Breast epithelium (tissue), 4 donors: ENCODE measurements at regions not wholly inside any gene's neighbourhood (a gene's known extent, or its start where the extent isn't known, plus 50 kb on each side); places are given as distances from the start of the nearest gene placed in this dataset.

Experiments
- DNase-seq, 2 donors: peaks; one replicate each; pipeline ENCODE4 v3.0.0-alpha.2; 2019; ENCODE audit warnings: low spot score in 2 of 2
- H3K27ac ChIP-seq, 2 donors: fragments of 200-600 bp; sonication (generic) in 1 of 2; one replicate each; pipeline ENCODE4 v1.5.1; 2016 to 2019; ENCODE audit warnings: mild to moderate bottlenecking in 1 of 2
- H3K27me3 ChIP-seq, 2 donors: fragments of 200-600 bp; sonication (generic) in 1 of 2; one replicate each; pipeline versions ENCODE4 v1.5.1 to v1.6.0; 2017 to 2019; ENCODE audit warnings: control low read depth in 1 of 2, mild to moderate bottlenecking in 1 of 2
- H3K36me3 ChIP-seq: fragments of 200-600 bp; one replicate; pipeline ENCODE4 v1.5.1; 2019
- H3K4me1 ChIP-seq, 2 donors: fragments of 200-600 bp; sonication (generic); one replicate each; pipeline ENCODE4 v1.5.1; 2016 to 2019; ENCODE audit warnings: control low read depth in 1 of 2
- H3K4me3 ChIP-seq, 3 donors: fragments of 200-600 bp; sonication (generic); 1 replicate in 2 of 3; 2 replicates in 1 of 3; pipeline ENCODE4 v1.5.1; 2016 to 2019; ENCODE audit warnings: mild to moderate bottlenecking in 3 of 3, moderate library complexity in 2 of 3
- H3K9me3 ChIP-seq, 2 donors: fragments of 200-600 bp; sonication (generic) in 1 of 2; one replicate each; pipeline ENCODE4 v1.5.1; 2016 to 2019; ENCODE audit warnings: control low read depth in 1 of 2
- CTCF ChIP-seq, 3 donors: fragments of 450-650 bp; IDR thresholded peaks; one replicate each; pipeline ENCODE4 v1.5.1; 2016 to 2017; ENCODE audit warnings: antibody characterized with exemption in 3 of 3, mild to moderate bottlenecking in 3 of 3, moderate library complexity in 3 of 3
- POLR2A ChIP-seq: fragments of 450-650 bp; IDR thresholded peaks from one replicate; pipeline ENCODE4 v1.6.1; 2016; ENCODE audit warnings: antibody characterized with exemption, mild to moderate bottlenecking, moderate library complexity
- POLR2AphosphoS5 ChIP-seq, 3 donors: sonication (generic); formaldehyde crosslinking; IDR thresholded peaks; one replicate each; pipeline ENCODE4 v1.6.1; 2017; ENCODE audit warnings: antibody characterized with exemption in 3 of 3
- intact Hi-C: fragments of 100-400 bp; cut with DNase I; formaldehyde crosslinking; loops from one replicate; pipeline ENCODE4 v1.15.1; 2023; ENCODE audit warnings: low total_unique reads

- H3K27me3 ChIP-seq = peaks cover 0 to 4% of the 10 kb centered on the region in 2 donors
- no peaks in the 10 kb centered on the region for H3K9me3 ChIP-seq
- no peak for DNase-seq
- no peak overlapping the region for H3K4me3 ChIP-seq
- H3K4me1 ChIP-seq = no peaks in the 10 kb centered on the region
- no peaks in the 10 kb centered on the region for H3K36me3 ChIP-seq
- intact Hi-C loops = no loop called here
- no peak overlapping the region for H3K27ac ChIP-seq
- TF ChIP-seq CTCF (IDR thresholded peaks at IDR 0.05) (no peak), POLR2AphosphoS5 (IDR thresholded peaks at IDR 0.05) (no peak), POLR2A (no peak)
Measured at GRCh38 chr5:3738919-3739318, 143.3 kb downstream of the IRX1 start.

- Histone ChIP-seq H3K4me3 (no peak overlapping the region), H3K27ac (peak overlapping the region; percentile 80 to 87), H3K27me3 (peaks cover 0 to 4% of the 10 kb centered on the region in 2 donors), H3K4me1 (no peaks in the 10 kb centered on the region), H3K36me3 (no peaks in the 10 kb centered on the region), H3K9me3 (no peaks in the 10 kb centered on the region)
- intact Hi-C loops = no loop called here
- TF ChIP-seq CTCF (IDR thresholded peaks at IDR 0.05) (no peak), POLR2AphosphoS5 (IDR thresholded peaks at IDR 0.05) (no peak), POLR2A (no peak)
- peak in 1 of 2 donors; percentile 44 for DNase-seq
Measured at GRCh38 chr5:3740546-3741373, 145.1 kb downstream of the IRX1 start.

- Histone ChIP-seq H3K4me3 (no peak overlapping the region), H3K36me3 (no peaks in the 10 kb centered on the region), H3K27ac (peak overlapping the region; percentile 80 to 87), H3K4me1 (no peaks in the 10 kb centered on the region), H3K27me3 (peaks cover 0 to 4% of the 10 kb centered on the region in 2 donors), H3K9me3 (peaks cover 0 to under 1% of the 10 kb centered on the region in 2 donors)
- intact Hi-C loops = no loop called here
- peak; percentile 63 to 73 for DNase-seq
- no peak for TF ChIP-seq CTCF (IDR thresholded peaks at IDR 0.05)
- TF ChIP-seq POLR2AphosphoS5 (IDR thresholded peaks at IDR 0.05) = no peak
- TF ChIP-seq POLR2A = no peak
Measured at GRCh38 chr5:3741374-3741770, 145.7 kb downstream of the IRX1 start.

DNA sequence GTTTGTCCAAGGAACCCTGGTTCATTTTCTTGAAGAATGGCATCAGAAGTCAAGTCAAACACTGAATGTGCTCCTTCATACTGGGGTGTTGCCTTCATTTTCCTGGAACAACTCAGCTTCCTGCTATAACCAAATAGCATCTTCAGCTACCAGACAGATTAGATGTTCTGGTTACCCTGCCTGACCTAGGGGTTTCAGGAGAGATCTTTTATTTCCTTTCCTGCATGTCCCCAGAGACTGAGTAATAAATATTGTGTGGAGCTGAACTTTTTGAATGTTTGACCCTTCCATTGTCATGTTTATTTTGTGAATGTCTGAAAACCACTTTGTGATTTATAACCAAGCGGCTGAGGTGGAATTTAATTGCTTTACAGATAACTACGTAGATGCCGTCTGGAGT is 147.1 kb downstream of the IRX1 start:
- Histone ChIP-seq H3K4me1 (no peaks in the 10 kb centered on the region), H3K9me3 (peaks cover 6 to 14% of the 10 kb centered on the region in 2 donors), H3K27ac (no peak overlapping the region), H3K36me3 (no peaks in the 10 kb centered on the region), H3K27me3 (peaks cover 0 to 4% of the 10 kb centered on the region in 2 donors), H3K4me3 (no peak overlapping the region)
- intact Hi-C loops = no loop called here
- TF ChIP-seq CTCF (IDR thresholded peaks at IDR 0.05) (no peak), POLR2AphosphoS5 (IDR thresholded peaks at IDR 0.05) (no peak), POLR2A (no peak)
- DNase-seq = no peak

DNA sequence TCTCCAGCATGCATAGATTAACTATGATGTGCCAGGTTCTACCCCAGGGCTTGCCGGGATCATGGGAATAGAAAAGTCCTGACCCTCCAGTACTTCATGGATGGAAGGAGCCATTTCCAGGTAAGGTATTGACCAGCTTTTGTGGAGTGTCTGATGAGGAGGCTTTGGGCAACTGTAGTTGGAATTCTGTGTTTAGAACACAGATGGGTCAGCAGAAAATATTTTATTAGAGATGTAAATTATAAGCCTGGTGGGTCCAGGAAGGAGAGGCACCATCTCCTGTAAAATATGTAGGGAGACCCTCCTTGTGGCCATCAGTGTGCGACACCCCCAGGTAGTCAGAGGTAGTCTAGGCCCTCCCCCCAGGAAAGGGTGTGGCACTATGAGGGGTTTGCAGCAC is 156.2 kb downstream of the IRX1 start:
- H3K27ac ChIP-seq = no peak overlapping the region
- H3K4me3 ChIP-seq = no peak overlapping the region
- peaks cover 7 to 14% of the 10 kb centered on the region in 2 donors for H3K9me3 ChIP-seq
- no peaks in the 10 kb centered on the region for H3K27me3 ChIP-seq
- intact Hi-C loops = no loop called here
- TF ChIP-seq POLR2A (no peak), CTCF (IDR thresholded peaks at IDR 0.05) (no peak), POLR2AphosphoS5 (IDR thresholded peaks at IDR 0.05) (no peak)
- H3K36me3 ChIP-seq = no peaks in the 10 kb centered on the region
- DNase-seq = no peak
- H3K4me1 ChIP-seq = no peaks in the 10 kb centered on the region
